HG03565 (cell line): ENCODE measurements at regions not wholly inside any gene's neighbourhood (a gene's known extent, or its start where the extent isn't known, plus 50 kb on each side); places are given as distances from the start of the nearest gene placed in this dataset.

ENCODE experiments used
- ATAC-seq: cut with Tn5 transposase; IDR thresholded peaks from one replicate; pipeline ENCODE4 v1.9.1; 2021; ENCODE audit warnings: mild to moderate bottlenecking, moderate library complexity; ENCODE audit not compliant: unreplicated experiment

GRCh38 chr1:69499203-69499803 lies 68.4 kb upstream of the LRRC7 start:
- no peak for ATAC-seq

GRCh38 chr1:69502991-69503390 lies 64.7 kb upstream of the LRRC7 start:
- ATAC-seq = no peak

GRCh38 chr1:69504730-69505252 lies 62.9 kb upstream of the LRRC7 start:
- no peak for ATAC-seq

GRCh38 chr1:69506311-69506710 lies 61.4 kb upstream of the LRRC7 start:
- no peak for ATAC-seq

- ATAC-seq = no peak
Measured at GRCh38 chr1:69506721-69507120, 61.0 kb upstream of the LRRC7 start.

- ATAC-seq = no peak
Measured at GRCh38 chr1:69510026-69510425, 57.7 kb upstream of the LRRC7 start.

- no peak for ATAC-seq
Measured at GRCh38 chr1:69511426-69512192, 56.1 kb upstream of the LRRC7 start.

- ATAC-seq = no peak
Measured at GRCh38 chr1:69513601-69514000, 54.1 kb upstream of the LRRC7 start.
